Glutamatergic neuron (in vitro differentiated cells): ENCODE measurements at regions not wholly inside any gene's neighbourhood (a gene's known extent, or its start where the extent isn't known, plus 50 kb on each side); places are given as distances from the start of the nearest gene placed in this dataset.

Source experiments
- DNase-seq: peaks from one replicate; pipeline ENCODE4 v3.0.0; 2022
- H3K27ac Mint-ChIP-seq: one replicate; pipeline ENCODE4 v1.8.0; 2020; ENCODE audit warnings: mild to moderate bottlenecking, mixed read lengths, inconsistent platforms; ENCODE audit not compliant: unreplicated experiment
- H3K27me3 Mint-ChIP-seq: one replicate; pipeline ENCODE4 v1.8.0; 2020; ENCODE audit warnings: mild to moderate bottlenecking, moderate library complexity, mixed read lengths, inconsistent platforms; ENCODE audit not compliant: unreplicated experiment
- H3K36me3 Mint-ChIP-seq: one replicate; pipeline ENCODE4 v1.8.0; 2020; ENCODE audit warnings: mild to moderate bottlenecking, mixed read lengths, inconsistent platforms; ENCODE audit not compliant: unreplicated experiment
- H3K4me1 Mint-ChIP-seq: one replicate; pipeline ENCODE4 v1.8.0; 2020; ENCODE audit warnings: mild to moderate bottlenecking, low read depth, mixed read lengths, inconsistent platforms; ENCODE audit not compliant: unreplicated experiment
- H3K4me3 Mint-ChIP-seq: one replicate; pipeline ENCODE4 v1.8.0; 2020; ENCODE audit warnings: mild to moderate bottlenecking, mixed read lengths, inconsistent platforms; ENCODE audit not compliant: unreplicated experiment
- H3K9me3 Mint-ChIP-seq: one replicate; pipeline ENCODE4 v1.8.0; 2020; ENCODE audit warnings: mild to moderate bottlenecking, moderate library complexity, mixed read lengths, inconsistent platforms; ENCODE audit not compliant: unreplicated experiment
- CTCF ChIP-seq: fragments of 200-600 bp; sonication (generic); IDR thresholded peaks from one replicate; pipeline ENCODE4 v1.5.0; 2021; ENCODE audit not compliant: partially characterized antibody, unreplicated experiment

- no peaks in the 10 kb centered on the region for H3K4me1 Mint-ChIP-seq
- H3K9me3 Mint-ChIP-seq, result no peaks in the 10 kb centered on the region
- no peaks in the 10 kb centered on the region for H3K36me3 Mint-ChIP-seq
- H3K27ac Mint-ChIP-seq, result no peak overlapping the region
- H3K4me3 Mint-ChIP-seq, result no peak overlapping the region
- H3K27me3 Mint-ChIP-seq, result peaks cover 1% of the 10 kb centered on the region
- no peak for TF ChIP-seq CTCF
- DNase-seq, result no peak
These were observed 471.4 kb downstream of the ETNK1 start for GRCh38 chr12:23096321-23096720.

GRCh38 chr12:23098110-23098509 is 473.1 kb downstream of the ETNK1 start:
- Mint-ChIP-seq H3K27me3 (no peaks in the 10 kb centered on the region), H3K36me3 (no peaks in the 10 kb centered on the region), H3K9me3 (peaks cover 1% of the 10 kb centered on the region)

GRCh38 chr12:23098517-23098916 is 473.5 kb downstream of the ETNK1 start:
- H3K9me3 Mint-ChIP-seq, result peaks cover 1% of the 10 kb centered on the region

More at GRCh38 chr12:23098110-23098509, 473.1 kb downstream of the ETNK1 start:
- no peak for TF ChIP-seq CTCF
- no peak overlapping the region for H3K4me3 Mint-ChIP-seq
- H3K27ac Mint-ChIP-seq, result no peak overlapping the region
- no peak for DNase-seq
- H3K4me1 Mint-ChIP-seq, result no peaks in the 10 kb centered on the region

GRCh38 chr12:23099104-23099503 is 474.1 kb downstream of the ETNK1 start:
- no peak for DNase-seq
- Mint-ChIP-seq H3K4me3 (no peak overlapping the region), H3K36me3 (no peaks in the 10 kb centered on the region), H3K4me1 (no peaks in the 10 kb centered on the region), H3K27me3 (no peaks in the 10 kb centered on the region), H3K27ac (no peak overlapping the region), H3K9me3 (peaks cover 1% of the 10 kb centered on the region)
- no peak for TF ChIP-seq CTCF

More at GRCh38 chr12:23098517-23098916, 473.5 kb downstream of the ETNK1 start:
- Mint-ChIP-seq H3K27me3 (no peaks in the 10 kb centered on the region), H3K36me3 (no peaks in the 10 kb centered on the region), H3K4me3 (no peak overlapping the region), H3K27ac (no peak overlapping the region), H3K4me1 (no peaks in the 10 kb centered on the region)
- no peak for DNase-seq
- no peak for TF ChIP-seq CTCF

- no peak for TF ChIP-seq CTCF
- peaks cover 1% of the 10 kb centered on the region for H3K9me3 Mint-ChIP-seq
- no peak for DNase-seq
- no peaks in the 10 kb centered on the region for H3K4me1 Mint-ChIP-seq
- H3K27ac Mint-ChIP-seq, result no peak overlapping the region
- H3K4me3 Mint-ChIP-seq, result no peak overlapping the region
- H3K36me3 Mint-ChIP-seq, result no peaks in the 10 kb centered on the region
- no peaks in the 10 kb centered on the region for H3K27me3 Mint-ChIP-seq
These were observed 474.6 kb downstream of the ETNK1 start for GRCh38 chr12:23099604-23100003.
